ENCODE measurements at regions not wholly inside any gene's neighbourhood (a gene's known extent, or its start where the extent isn't known, plus 50 kb on each side); places are given as distances from the start of the nearest gene placed in this dataset.

GRCh38 chr4:28973587-28974350, 1746.4 kb upstream of the PCDH7 start:
- no peak for DNase-seq (ENCODE audit: low read depth)

- DNase-seq (ENCODE audit: low read depth): no peak
Measured at GRCh38 chr4:28976369-28976768, 1743.8 kb upstream of the PCDH7 start.

DNA sequence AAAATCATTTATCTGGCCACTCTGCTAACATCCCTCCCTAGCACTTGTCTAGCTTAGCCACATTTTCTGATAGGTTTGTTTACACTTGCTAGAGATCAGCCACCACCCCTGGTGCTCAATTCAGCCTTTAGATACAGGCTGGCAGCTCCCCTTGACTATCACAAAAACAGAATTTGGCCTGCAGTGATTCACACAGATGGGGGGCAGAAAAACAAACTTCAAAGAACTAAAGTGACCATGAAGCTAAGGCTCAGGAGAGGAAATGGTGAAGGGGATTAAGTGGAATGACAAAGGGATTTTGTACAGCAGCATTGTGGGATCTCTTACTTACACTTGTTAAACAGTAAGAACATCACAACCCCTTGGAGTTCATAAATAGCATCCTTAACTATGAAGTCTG, 1718.0 kb upstream of the PCDH7 start:
- DNase-seq (ENCODE audit: low read depth): no peak

DNA sequence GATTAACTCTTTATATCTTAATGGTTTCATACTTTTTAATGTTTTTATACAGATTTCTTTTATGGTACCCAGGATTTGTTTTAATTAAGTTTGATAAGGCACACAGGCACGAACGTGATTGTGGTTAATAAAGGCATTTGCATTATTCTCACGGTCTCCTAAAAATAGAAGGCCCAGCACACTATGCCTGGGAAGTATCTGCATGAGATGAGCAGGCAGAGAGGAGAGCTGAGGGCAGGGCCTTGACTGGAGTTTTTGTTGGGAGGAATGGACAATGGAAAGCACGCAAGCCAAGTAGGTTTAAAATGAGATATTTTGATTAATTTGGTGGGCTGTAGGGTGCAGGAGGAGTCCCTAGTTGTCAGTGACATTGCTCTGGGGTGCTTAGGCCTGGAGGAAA, 1714.3 kb upstream of the PCDH7 start:
- no peak for DNase-seq (ENCODE audit: low read depth)

- DNase-seq (ENCODE audit: low read depth): no peak
Measured at GRCh38 chr4:29009908-29010307, 1710.3 kb upstream of the PCDH7 start.

GRCh38 chr4:29013341-29013740, 1706.8 kb upstream of the PCDH7 start:
- no peak for DNase-seq (ENCODE audit: low read depth)

- no peak for DNase-seq (ENCODE audit: low read depth)
Measured at GRCh38 chr4:29014555-29014954, 1705.6 kb upstream of the PCDH7 start.

- DNase-seq (ENCODE audit: low read depth): no peak
Measured at GRCh38 chr4:29033703-29034102, 1686.5 kb upstream of the PCDH7 start.

GRCh38 chr4:29037501-29037900, 1682.7 kb upstream of the PCDH7 start:
- DNase-seq (ENCODE audit: low read depth): no peak

DNA sequence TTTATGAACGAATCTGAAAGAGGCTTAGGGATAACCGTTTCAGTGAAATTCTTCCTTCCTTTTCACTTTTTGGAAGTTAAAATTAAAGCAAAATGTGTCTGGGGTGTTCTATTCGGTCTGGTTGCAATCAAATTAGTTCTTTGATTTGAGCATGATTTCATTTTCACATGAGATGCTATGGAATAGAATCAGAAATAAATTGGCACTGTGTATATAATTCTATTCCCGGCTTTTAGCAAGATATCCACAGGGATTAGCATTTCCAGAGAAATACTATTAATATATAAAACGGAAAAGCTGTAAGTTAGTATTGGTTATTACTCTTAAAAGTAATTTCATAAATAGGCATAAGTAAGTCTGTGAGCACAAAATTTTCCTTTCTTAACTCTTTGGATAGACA, 1676.8 kb upstream of the PCDH7 start:
- no peak for DNase-seq (ENCODE audit: low read depth)

GRCh38 chr4:29046186-29046585, 1674.0 kb upstream of the PCDH7 start:
- DNase-seq (ENCODE audit: low read depth): no peak

DNA sequence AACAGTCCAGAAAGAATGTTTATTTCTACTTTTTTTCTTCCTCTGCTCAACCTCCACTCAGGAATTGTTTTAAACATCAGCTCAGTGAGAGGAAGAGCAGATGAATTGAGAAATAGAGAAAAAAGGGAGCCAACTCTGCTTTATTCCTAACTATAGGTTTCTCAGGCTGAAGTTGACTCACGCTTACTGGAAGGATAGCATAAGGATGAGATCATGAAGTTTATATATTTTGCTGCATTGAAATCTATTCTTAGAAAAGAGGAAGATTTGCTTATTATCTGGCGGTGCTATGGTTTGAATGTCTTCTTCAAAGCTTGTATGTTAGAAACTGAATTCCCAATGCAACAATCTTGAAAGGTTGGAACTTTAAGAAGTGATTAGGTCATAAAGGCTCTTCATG, 1673.4 kb upstream of the PCDH7 start:
- DNase-seq (ENCODE audit: low read depth): no peak

DNA sequence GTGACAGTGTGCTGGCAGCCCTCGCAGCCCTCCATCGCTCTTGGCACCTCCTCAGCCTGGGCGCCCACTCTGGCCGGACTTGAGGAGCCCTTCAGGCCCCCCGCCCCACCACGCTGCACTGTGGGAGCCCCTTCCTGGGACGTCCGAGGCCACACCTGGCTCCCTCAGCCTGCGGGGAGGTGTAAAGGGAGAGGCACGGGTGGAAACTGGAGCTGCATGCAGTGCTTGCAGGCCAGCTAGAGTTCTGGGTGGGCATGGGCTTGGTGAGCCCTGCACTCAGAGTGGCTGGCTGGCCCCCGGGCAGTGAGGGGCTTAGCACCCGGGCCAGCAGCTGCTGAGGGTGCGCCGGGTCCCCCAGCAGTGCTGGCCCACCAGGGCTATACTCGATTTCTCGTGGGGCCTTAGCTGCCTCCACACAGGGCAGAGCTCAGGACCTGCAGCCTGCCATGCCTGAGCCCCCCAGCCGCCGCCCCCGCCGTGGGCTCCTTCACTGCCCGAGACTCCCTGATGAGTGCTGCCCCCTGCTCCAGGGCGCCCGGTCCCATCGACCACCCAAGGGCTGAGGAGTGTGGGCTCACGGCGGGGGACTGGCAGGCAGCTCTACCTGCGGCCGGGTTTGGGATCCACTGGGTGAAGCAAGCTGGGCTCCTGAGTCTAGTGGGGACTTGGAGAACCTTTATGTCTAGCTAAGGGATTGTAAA, 1672.7 kb upstream of the PCDH7 start:
- no peak for DNase-seq (ENCODE audit: low read depth)

DNA sequence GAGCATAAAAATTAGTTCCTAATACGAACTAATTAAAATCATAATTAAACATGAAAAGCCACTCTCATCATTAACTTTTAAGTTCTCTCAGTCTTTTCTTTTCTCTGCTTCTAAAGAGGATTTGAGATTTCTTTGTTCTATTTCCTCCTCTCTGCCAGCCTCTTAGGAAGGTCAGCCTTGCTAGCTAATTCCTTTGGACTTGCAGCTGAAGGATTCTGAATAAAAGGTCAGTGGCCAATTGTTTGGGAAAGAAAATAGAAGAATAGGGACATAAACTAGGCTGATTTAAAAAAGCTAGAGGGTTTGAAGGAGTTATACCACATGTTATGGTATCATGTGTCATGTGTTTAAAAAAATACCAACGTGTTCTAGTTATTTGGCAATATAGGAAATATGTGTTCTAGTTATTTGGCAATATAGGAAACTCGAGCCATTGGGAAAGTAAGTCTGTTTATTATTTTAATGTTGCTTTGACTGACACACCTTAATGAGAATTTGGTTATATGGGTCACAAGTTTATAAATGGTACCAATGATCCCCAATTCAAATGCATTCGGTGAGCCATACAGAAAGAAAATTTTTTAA, 1668.7 kb upstream of the PCDH7 start:
- no peak for DNase-seq (ENCODE audit: low read depth)

DNA sequence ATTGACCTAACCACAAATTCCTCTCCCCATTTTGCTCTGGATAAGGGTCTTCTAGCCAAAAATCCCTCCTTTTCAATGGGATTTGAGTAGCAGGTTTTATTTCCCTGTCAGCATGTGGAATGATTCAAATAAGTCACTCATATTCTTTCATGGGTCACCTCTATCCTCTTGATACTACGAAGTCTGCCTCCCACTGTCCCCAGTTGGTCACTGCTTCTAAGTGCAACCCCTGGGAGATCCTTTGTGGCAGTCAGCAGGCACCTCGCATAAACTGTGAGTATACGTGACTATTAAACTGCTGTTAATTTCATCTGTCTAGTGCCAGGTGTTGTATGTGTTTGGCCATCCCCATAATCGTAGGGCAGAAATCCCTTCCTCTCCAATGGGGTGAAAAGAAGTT, 1667.9 kb upstream of the PCDH7 start:
- no peak for DNase-seq (ENCODE audit: low read depth)

DNA sequence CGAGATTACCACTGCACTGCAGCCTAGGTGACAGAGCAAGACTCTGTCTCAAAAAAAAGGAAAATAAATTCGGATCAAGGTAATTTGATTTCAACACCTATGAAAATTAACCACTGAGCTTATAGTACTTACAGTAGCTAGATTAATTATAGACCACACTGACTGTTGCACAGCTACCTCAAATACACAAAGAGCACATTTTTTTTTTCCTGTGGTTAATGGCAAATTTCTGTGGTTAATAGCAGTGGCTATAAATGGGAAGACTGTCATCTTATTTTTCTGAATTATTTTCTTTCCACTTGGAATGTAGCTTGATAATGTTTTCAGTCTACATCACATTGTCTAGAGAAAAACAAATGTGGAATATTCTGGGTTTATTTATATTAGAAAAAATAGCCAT, 1661.6 kb upstream of the PCDH7 start:
- no peak for DNase-seq (ENCODE audit: low read depth)

DNA sequence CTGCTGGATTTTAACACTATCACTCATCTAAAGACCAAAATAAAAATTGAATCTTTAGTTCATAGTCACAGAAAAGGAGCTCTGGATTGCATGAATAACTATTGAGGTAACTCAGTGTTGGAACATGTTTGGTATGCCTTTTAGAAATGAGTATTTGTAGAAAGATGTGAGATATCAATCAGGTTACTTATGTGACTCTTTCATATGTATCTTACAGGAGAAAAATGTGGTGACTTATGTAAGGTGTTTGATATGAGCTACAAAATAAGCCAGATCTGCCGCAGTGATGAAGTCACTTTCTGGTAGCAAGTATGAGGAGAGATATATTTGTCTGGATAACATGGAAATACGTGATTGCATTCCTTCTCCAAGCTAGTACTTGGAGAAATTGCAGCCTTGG, 1653.3 kb upstream of the PCDH7 start:
- DNase-seq (ENCODE audit: low read depth): no peak

GRCh38 chr4:29073571-29073970, 1646.6 kb upstream of the PCDH7 start:
- no peak for DNase-seq (ENCODE audit: low read depth)

DNA sequence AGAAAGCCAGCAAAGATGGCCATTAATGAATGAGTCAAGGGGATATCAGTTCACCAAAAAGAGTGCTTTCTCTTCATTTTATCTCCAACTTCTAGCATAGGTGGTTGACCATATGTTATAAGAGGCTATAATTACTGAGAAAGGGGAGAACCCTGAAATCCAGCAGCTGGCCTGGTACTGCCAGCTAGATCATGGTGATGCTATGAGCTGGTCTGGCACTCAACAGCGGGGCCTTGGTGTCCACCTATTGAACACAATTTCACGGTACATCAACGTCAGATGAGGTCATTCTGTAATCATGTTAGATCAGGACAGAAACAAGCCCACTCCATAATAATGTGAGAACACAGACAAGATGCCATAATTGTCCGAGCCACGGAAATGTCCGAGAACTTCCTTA, 1644.8 kb upstream of the PCDH7 start:
- no peak for DNase-seq (ENCODE audit: low read depth)

- no peak for DNase-seq (ENCODE audit: low read depth)
Measured at GRCh38 chr4:29079260-29079659, 1640.9 kb upstream of the PCDH7 start.

GRCh38 chr4:29081234-29081955, 1638.8 kb upstream of the PCDH7 start:
- DNase-seq (ENCODE audit: low read depth): no peak

GRCh38 chr4:29082684-29083083, 1637.5 kb upstream of the PCDH7 start:
- no peak for DNase-seq (ENCODE audit: low read depth)

GRCh38 chr4:29085748-29086147, 1634.4 kb upstream of the PCDH7 start:
- no peak for DNase-seq (ENCODE audit: low read depth)

Data from GM04504 (cell line).